SU-DHL-6 (cell line): ENCODE measurements at regions not wholly inside any gene's neighbourhood (a gene's known extent, or its start where the extent isn't known, plus 50 kb on each side); places are given as distances from the start of the nearest gene placed in this dataset.

Source experiments
- H2AFZ ChIP-seq: fragments of 200-600 bp; sonication (generic); 2 replicates; pipeline ENCODE4 v1.6.1; 2014; ENCODE audit warnings: low read depth, mild to moderate bottlenecking, moderate library complexity, mixed read lengths, antibody characterized with exemption, low read length; ENCODE audit not compliant: severe bottlenecking
- H3F3A ChIP-seq: fragments of 200-600 bp; shearing (Covaris generic); 2 replicates; pipeline ENCODE4 v1.6.0; 2016; ENCODE audit warnings: antibody characterized with exemption, mild to moderate bottlenecking; ENCODE audit not compliant: insufficient read depth
- H3K27ac ChIP-seq: fragments of 200-600 bp; sonication (generic); 2 replicates; pipeline ENCODE4 v1.5.1; 2016; ENCODE audit warnings: low read depth, mild to moderate bottlenecking, low read length, moderate library complexity, mixed read lengths
- H3K27me3 ChIP-seq: fragments of 200-600 bp; sonication (generic), shearing (Covaris generic); 2 replicates; pipeline ENCODE4 v1.6.0; 2014; ENCODE audit warnings: mild to moderate bottlenecking, low read length
- H3K36me3 ChIP-seq: fragments of 200-600 bp; sonication (generic); 2 replicates; pipeline ENCODE4 v1.6.1; 2014; ENCODE audit warnings: mild to moderate bottlenecking, low read length, mixed read lengths
- H3K4me2 ChIP-seq: fragments of 300-600, 200-600 bp; shearing (Covaris generic), sonication (generic); 2 replicates; pipeline ENCODE4 v1.6.0; 2014; ENCODE audit warnings: low read length, low read depth, mild to moderate bottlenecking; ENCODE audit not compliant: poor library complexity, severe bottlenecking
- H3K4me3 ChIP-seq: fragments of 200-600 bp; sonication (generic); 2 replicates; pipeline ENCODE4 v1.5.1; 2014; ENCODE audit warnings: antibody characterized with exemption, low read length, mild to moderate bottlenecking, mixed read lengths; ENCODE audit not compliant: insufficient read depth, poor library complexity, severe bottlenecking
- H3K79me2 ChIP-seq: fragments of 200-600 bp; sonication (generic); 2 replicates; pipeline ENCODE4 v1.6.1; 2014; ENCODE audit warnings: mild to moderate bottlenecking, low read length, moderate library complexity; ENCODE audit not compliant: insufficient read depth
- H3K9ac ChIP-seq: fragments of 200-600 bp; sonication (generic); 2 replicates; pipeline ENCODE4 v1.7.0; 2014; ENCODE audit warnings: mild to moderate bottlenecking, low read length
- H3K9me2 ChIP-seq: fragments of 200-600 bp; sonication (generic); replicated peaks from 2 replicates; pipeline ENCODE4 v1.6.1; 2014; ENCODE audit warnings: low read length; ENCODE audit not compliant: insufficient read depth
- H3K9me3 ChIP-seq: fragments of 200-600 bp; sonication (generic); 2 replicates; pipeline ENCODE4 v1.6.1; 2014; ENCODE audit warnings: low read length, mixed read lengths; ENCODE audit not compliant: insufficient read depth
- H4K20me1 ChIP-seq: fragments of 200-600 bp; sonication (generic); 2 replicates; pipeline ENCODE4 v1.6.1; 2014; ENCODE audit warnings: low read depth, mild to moderate bottlenecking, antibody characterized with exemption, low read length, moderate library complexity, mixed read lengths
- CTCF ChIP-seq: fragments of 200-600 bp; sonication (generic); IDR thresholded peaks from one replicate; pipeline ENCODE4 v1.5.1; 2017; ENCODE audit warnings: antibody characterized with exemption, mild to moderate bottlenecking, low read length, moderate library complexity; ENCODE audit not compliant: insufficient read depth, poor library complexity, severe bottlenecking
- EZH2phosphoT487 ChIP-seq: fragments of 200-600 bp; sonication (generic), shearing (Covaris generic); conservative IDR thresholded peaks from 2 replicates; pipeline ENCODE4 v1.6.1; 2018; ENCODE audit warnings: mild to moderate bottlenecking, antibody characterized with exemption, low read length, moderate library complexity, mixed read lengths

GRCh38 chr11:86157797-86158378 is 86.7 kb upstream of the EED start:
- Histone ChIP-seq H3K27me3 (no peaks in the 10 kb centered on the region), H3K36me3 (no peaks in the 10 kb centered on the region), H3K4me3 (no peak overlapping the region), H3K9ac (no peak overlapping the region), H2AFZ (no peak overlapping the region), H3K79me2 (no peaks in the 10 kb centered on the region), H3K9me2 (no peaks in the 10 kb centered on the region), H3F3A (no peaks in the 10 kb centered on the region), H3K9me3 (no peaks in the 10 kb centered on the region), H3K4me2 (no peak overlapping the region), H4K20me1 (no peaks in the 10 kb centered on the region), H3K27ac (no peak overlapping the region)
- TF ChIP-seq EZH2phosphoT487 (no peak), CTCF (no peak)

GRCh38 chr11:86156397-86156955 is 87.6 kb upstream of the PICALM start:
- Histone ChIP-seq H3K9me2 (no peaks in the 10 kb centered on the region), H2AFZ (no peak overlapping the region), H3K27ac (no peak overlapping the region), H3K36me3 (no peaks in the 10 kb centered on the region), H3K79me2 (no peaks in the 10 kb centered on the region), H3K4me3 (no peak overlapping the region), H3K9ac (no peak overlapping the region), H3K4me2 (no peak overlapping the region), H3F3A (no peaks in the 10 kb centered on the region), H3K27me3 (no peaks in the 10 kb centered on the region), H4K20me1 (no peaks in the 10 kb centered on the region), H3K9me3 (no peaks in the 10 kb centered on the region)
- no peak for TF ChIP-seq EZH2phosphoT487
- TF ChIP-seq CTCF, result no peak

DNA sequence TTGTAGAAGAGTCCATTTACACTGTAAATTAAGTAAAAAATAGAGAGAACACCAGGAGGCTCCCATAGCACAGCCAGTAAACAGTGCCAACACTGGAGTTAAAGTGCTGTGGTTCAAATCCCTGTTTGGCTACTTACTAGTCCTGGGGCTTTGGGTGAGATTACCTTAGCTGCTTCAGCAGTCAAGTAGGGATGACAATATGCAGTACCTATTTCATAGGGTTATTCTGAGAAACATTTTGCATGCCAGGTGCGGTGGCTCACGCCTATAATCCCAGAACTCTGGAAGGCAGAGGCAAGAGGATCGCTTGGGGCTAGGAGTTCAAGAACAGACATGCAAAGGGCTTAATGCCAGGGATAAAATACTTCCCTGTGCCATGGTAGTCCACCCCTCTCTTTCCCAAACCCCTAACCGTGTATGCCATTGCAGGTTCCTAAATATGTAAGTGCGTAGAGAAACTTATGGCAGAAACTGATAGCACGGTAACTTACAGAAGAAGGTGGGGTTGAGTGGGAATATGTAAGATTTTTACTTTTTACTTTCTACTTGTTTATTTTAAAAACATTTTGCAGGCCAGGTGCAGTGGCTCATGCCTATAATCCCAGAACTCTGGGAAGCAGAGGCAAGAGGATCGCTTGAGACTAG is 86.4 kb upstream of the PICALM start:
- Histone ChIP-seq H3K9ac (no peak overlapping the region), H2AFZ (no peak overlapping the region)

More for the DNA sequence above, 86.4 kb upstream of the PICALM start:
- Histone ChIP-seq H3K4me3 (no peak overlapping the region), H3K36me3 (no peaks in the 10 kb centered on the region), H3K4me2 (no peak overlapping the region), H3K9me3 (no peaks in the 10 kb centered on the region), H3F3A (no peaks in the 10 kb centered on the region), H4K20me1 (no peaks in the 10 kb centered on the region), H3K79me2 (no peaks in the 10 kb centered on the region), H3K27me3 (no peaks in the 10 kb centered on the region), H3K27ac (no peak overlapping the region), H3K9me2 (no peaks in the 10 kb centered on the region)
- TF ChIP-seq CTCF (no peak), EZH2phosphoT487 (no peak)
